ENCODE measurements at regions not wholly inside any gene's neighbourhood (a gene's known extent, or its start where the extent isn't known, plus 50 kb on each side); places are given as distances from the start of the nearest gene placed in this dataset.
"Not testable (repeated sequence)": the region's sequence is repeated elsewhere in the genome, so short reads cannot be mapped to it uniquely, and the experiment has no call there.

DNA sequence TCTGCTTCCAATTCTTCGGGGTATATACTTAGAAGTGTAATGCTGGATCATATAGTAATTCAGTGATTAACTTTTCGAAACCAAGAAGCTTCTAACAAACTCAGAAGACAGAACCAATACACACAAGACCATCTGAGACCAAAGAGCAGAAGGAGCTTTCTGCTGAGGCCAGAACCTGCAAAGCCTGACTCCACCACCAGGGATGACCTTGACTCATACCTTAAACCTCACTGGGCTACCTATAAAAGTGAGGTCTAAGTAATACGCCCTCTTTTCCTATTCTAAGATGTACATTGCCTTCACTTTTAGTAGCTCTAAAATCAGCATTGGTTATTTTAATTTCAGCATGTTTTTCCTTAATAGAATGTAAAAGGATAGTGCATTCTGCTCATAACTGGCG lies 84.8 kb downstream of the FOXF2 start:
- ATAC-seq (no peak), DNase-seq (ENCODE audit: low spot score) (no peak)
- peaks cover 16 to 40% of the 10 kb centered on the region in 2 donors for H3K27me3 Mint-ChIP-seq
- peaks cover 8% of the 10 kb centered on the region for H3K9me3 Mint-ChIP-seq
- peaks cover 11 to 21% of the 10 kb centered on the region in 2 donors for H3K4me1 Mint-ChIP-seq (ENCODE audit: low read depth in 2 of 2)
- no peak overlapping the region for H3K27ac Mint-ChIP-seq
- H3K4me3 Mint-ChIP-seq = no peak overlapping the region
- H3K36me3 Mint-ChIP-seq = no peaks in the 10 kb centered on the region

DNA sequence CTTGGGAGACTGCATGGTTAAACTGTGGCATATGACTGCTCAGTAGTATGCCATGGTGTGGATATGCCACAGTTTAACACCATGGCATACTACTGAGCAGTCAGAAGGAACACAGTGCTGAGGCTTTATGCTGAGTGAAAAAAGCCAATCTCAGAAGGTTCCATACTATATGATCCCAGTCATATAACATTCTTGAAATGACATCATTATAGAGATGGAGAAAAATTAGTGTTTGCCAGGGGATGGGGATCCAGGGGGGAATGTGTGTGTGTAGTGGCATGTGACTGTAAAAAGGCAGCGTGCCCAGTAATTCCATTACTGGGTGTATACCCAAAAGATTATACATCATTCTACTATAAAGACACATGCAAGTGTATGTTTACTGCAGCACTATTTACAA lies 85.8 kb downstream of the FOXF2 start:
- no peak overlapping the region for H3K4me3 Mint-ChIP-seq
- H3K27ac Mint-ChIP-seq = no peak overlapping the region
- ATAC-seq (no peak), DNase-seq (ENCODE audit: low spot score) (no peak)
- H3K4me1 Mint-ChIP-seq (ENCODE audit: low read depth in 2 of 2) = peaks cover 11 to 19% of the 10 kb centered on the region in 2 donors
- peaks cover 15 to 40% of the 10 kb centered on the region in 2 donors for H3K27me3 Mint-ChIP-seq
- H3K9me3 Mint-ChIP-seq = peaks cover 8% of the 10 kb centered on the region
- no peaks in the 10 kb centered on the region for H3K36me3 Mint-ChIP-seq

DNA sequence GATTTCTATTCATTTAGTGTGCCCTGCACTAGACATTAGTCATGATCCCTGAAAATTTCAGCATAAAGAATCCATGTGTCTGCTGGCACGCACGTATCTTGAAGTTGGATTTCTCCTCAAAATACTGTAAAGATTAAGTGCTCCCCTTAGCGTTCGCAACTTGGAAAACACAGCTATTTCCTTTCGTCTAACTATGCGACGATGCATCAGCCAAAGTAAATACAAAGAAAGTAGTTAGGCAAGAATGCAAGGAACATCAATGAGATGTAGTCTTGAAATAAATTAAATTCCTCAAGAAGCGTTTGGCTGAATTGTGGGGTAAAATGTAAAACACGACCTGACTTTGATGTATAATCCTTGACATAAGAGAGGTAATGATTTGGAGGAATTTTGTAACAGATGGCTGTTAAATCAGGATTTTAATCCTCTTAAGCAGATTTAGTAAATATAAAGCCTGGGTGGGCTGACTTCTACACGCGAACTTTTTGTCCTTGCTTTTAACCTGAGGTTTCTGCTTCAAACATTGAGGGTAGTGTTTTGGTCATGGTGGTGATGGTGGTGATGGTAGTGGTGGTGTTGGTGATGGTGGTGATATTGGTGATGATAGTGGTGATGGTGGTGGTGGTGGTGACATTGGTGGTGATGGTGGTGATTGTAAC lies 88.2 kb downstream of the FOXF2 start:
- Mint-ChIP-seq H3K36me3 (no peaks in the 10 kb centered on the region), H3K4me3 (no peak overlapping the region), H3K4me1 (ENCODE audit: low read depth in 2 of 2) (peaks cover 11 to 14% of the 10 kb centered on the region in 2 donors), H3K9me3 (peaks cover 8% of the 10 kb centered on the region), H3K27ac (no peak overlapping the region), H3K27me3 (peaks cover 22 to 44% of the 10 kb centered on the region in 2 donors)
- DNase-seq (ENCODE audit: low spot score) (no peak), ATAC-seq (no peak)

DNA sequence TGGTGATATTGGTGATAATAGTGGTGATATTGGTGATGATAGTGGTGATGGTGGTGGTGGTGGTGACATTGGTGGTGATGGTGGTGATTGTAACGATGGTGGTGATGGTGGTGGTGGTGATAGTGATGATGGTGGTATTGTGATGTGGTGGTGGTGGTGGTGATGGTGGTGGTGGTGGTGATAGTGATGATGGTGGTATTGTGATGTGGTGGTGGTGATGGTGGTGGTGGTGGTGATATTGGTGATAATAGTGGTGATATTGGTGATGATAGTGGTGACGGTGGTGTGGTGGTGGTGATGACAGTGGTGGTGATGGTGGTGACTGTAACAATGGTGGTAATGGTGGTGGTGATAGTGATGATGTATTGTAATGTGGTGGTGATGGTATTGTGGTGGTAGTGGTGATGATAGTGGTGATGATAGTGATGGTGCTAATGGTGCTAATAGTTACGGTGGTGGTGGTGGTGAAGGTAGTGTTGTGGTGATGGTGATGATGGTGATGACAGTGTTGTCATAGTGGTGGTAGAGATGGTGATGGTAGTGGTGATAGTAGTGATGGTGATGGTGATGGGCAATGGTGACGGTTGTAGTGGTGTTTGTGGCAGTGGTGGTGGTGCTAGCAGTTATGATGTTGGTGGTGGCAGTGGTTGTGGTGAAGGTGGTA lies 88.9 kb downstream of the FOXF2 start:
- H3K4me3 Mint-ChIP-seq; H3K36me3 Mint-ChIP-seq; H3K4me1 Mint-ChIP-seq (ENCODE audit: low read depth in 2 of 2); H3K27ac Mint-ChIP-seq; DNase-seq (ENCODE audit: low spot score); ATAC-seq; H3K9me3 Mint-ChIP-seq: not testable (repeated sequence)
- H3K27me3 Mint-ChIP-seq = peaks cover 15 to 37% of the 10 kb centered on the region in 2 donors

DNA sequence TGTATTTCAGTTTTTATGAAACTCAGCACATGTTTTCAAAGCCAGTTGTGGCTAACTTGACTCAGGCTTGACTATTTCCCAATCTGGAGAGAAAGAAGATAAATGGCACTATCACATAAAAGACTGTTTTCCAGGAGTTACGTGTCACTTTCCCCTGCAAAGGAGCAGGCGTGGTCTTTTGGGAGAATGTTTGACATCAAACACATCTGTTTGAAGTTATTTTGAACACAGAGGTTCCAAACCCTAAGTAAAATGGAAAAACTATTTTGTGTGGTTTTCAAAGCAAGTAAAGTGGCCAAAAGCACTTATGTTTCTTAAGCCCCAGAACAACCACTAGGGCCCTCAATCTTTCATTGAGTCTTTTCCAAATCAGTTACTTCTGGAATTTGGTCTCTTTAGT lies 89.7 kb downstream of the FOXF2 start:
- Mint-ChIP-seq H3K4me1 (ENCODE audit: low read depth in 2 of 2) (peaks cover 5% of the 10 kb centered on the region in 2 donors), H3K9me3 (peaks cover 8% of the 10 kb centered on the region), H3K27ac (no peak overlapping the region), H3K36me3 (no peaks in the 10 kb centered on the region), H3K27me3 (peaks cover 14 to 29% of the 10 kb centered on the region in 2 donors), H3K4me3 (no peak overlapping the region)
- ATAC-seq = no peak
- no peak for DNase-seq (ENCODE audit: low spot score)

DNA sequence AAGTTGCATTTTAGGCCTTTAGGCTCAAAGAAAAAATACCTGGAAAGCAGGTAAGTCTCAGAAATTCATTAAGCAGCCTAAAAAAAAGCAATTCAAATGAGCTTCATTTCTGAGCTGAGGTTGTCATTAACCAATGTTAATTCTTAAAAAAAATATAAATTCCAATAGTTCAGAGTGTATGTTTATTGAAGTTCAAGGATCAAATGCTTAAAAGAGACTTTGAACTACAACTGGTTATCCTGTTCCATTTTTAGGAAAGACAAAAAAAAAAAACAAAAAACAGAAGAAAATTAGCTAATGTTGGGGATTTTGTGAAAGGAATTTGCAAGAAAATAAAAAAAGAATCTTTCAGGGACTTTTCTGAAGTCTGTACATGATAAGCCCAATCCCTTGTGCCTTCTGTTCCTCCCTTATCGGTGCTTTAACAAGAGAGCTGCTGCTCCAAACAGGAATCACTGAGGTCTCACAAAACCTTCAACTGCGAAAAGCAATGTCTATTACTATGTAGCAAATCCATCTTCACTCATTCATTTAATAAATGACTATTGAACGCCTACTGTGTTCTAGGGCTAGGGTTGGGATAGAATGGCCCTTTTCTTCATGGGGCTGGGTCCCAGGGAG lies 90.3 kb downstream of the FOXF2 start:
- peaks cover 9 to 23% of the 10 kb centered on the region in 2 donors for H3K27me3 Mint-ChIP-seq
- H3K9me3 Mint-ChIP-seq = peaks cover 8% of the 10 kb centered on the region
- DNase-seq (ENCODE audit: low spot score) (no peak), ATAC-seq (no peak)
- no peak overlapping the region for H3K27ac Mint-ChIP-seq
- peaks cover 5% of the 10 kb centered on the region in 2 donors for H3K4me1 Mint-ChIP-seq (ENCODE audit: low read depth in 2 of 2)
- no peak overlapping the region for H3K4me3 Mint-ChIP-seq
- no peaks in the 10 kb centered on the region for H3K36me3 Mint-ChIP-seq

DNA sequence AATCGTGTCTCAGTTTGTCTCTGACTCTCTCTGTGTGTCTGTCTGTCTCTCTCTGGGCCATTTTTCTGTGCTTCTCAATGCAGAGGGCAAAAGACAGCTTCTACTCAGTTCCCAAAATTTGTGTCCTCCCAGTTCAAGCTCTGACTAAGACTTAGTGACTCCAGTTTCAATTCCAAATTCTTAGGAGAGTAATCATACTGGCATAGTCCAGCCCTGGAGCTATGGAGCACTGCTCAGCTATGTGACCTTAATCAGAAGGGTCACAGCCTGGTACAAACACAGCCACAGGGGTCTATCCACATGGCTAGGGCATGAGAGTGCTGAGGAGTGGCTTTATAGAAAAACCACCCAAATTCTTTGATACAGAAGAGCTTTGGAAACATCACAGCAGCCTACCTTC lies 91.9 kb downstream of the FOXF2 start:
- no peak overlapping the region for H3K4me3 Mint-ChIP-seq
- H3K9me3 Mint-ChIP-seq = peaks cover 8% of the 10 kb centered on the region
- peaks cover 12 to 25% of the 10 kb centered on the region in 2 donors for H3K27me3 Mint-ChIP-seq
- peaks cover 5% of the 10 kb centered on the region in 2 donors for H3K4me1 Mint-ChIP-seq (ENCODE audit: low read depth in 2 of 2)
- no peaks in the 10 kb centered on the region for H3K36me3 Mint-ChIP-seq
- DNase-seq (ENCODE audit: low spot score) (no peak), ATAC-seq (no peak)
- H3K27ac Mint-ChIP-seq = no peak overlapping the region

DNA sequence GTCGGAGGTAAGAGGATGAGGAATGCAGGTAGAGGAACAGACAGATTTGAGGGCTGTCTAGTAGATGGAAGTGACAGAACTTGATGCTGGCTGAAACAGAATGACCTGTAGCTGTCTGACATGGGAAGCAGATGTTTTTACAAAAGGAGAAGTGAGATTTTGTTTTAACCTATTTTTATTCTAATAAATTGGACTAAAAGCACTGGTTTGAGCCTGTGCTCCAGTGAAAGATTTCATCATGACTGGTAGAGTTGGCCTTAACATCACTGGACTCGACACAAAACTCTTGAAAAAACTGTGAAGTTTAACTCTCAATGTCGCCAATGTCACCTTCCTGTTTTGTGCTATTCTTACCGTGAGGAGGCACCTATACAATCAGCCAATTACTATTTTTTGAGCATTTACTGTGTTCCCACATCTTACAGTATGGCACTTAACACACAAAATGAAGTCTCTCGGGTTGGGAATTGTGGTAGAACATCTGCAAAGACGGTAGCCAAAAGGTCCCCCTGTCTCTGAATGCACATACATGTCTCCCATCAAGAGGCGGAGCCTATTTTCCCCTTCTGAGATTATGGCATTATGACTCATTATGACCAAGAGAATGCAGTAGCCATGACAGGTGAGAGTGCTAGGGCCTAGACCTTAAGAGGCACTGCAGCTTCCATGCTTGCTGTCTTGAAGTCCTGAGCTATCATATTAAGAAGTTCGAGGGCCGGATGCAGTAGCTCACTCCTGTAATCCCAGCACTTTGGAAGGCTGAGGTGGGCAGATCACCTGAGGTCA lies 93.2 kb downstream of the FOXF2 start:
- Mint-ChIP-seq H3K9me3 (peaks cover 8% of the 10 kb centered on the region), H3K36me3 (no peaks in the 10 kb centered on the region), H3K27me3 (peaks cover 12 to 25% of the 10 kb centered on the region in 2 donors), H3K4me3 (no peak overlapping the region), H3K27ac (no peak overlapping the region), H3K4me1 (ENCODE audit: low read depth in 2 of 2) (peaks cover 5% of the 10 kb centered on the region in 2 donors)
- ATAC-seq (no peak), DNase-seq (ENCODE audit: low spot score) (no peak)

DNA sequence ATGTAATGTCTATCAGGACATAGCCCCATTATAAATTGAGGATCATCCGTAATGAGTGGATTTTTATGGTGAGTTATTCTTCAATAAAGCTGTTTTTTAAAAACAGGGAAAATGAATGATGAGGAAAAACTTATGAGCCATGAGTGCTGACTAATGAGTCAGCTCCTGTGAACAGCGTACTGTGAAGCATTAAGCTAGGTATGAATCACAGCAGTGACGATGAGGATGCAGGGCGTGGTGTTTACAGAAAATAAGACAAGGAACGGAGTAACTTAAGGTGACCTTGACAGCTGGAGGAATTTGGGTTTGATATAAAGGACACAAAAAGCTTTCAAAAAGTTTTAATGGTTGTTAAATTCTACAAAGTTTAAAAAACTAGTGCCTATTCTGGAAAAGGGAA lies 96.3 kb downstream of the FOXF2 start:
- Mint-ChIP-seq H3K36me3 (no peaks in the 10 kb centered on the region), H3K4me3 (no peak overlapping the region), H3K9me3 (no peaks in the 10 kb centered on the region), H3K27ac (no peak overlapping the region), H3K4me1 (ENCODE audit: low read depth in 2 of 2) (no peaks in the 10 kb centered on the region), H3K27me3 (peaks cover 15 to 20% of the 10 kb centered on the region in 2 donors)
- ATAC-seq (no peak), DNase-seq (ENCODE audit: low spot score) (no peak)

DNA sequence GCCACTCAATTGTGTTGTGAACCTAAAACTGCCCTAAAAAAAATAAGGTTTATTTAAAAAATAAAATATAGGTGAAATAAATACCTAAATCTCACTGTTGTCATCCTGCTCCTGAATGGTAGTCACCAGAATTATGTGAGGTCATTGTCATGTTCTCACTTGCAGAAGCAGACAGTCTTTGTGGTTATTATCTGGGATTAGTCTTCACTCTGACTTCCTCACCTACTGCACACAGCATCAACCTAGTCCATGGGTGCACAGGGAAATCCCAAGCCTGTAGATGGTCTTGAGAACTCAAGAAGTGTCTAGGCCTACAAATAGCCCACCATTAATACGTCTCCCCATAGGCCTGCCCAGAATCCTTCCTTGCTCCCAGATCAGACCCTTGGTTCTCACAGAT lies 97.0 kb downstream of the FOXF2 start:
- H3K27me3 Mint-ChIP-seq = peaks cover 15 to 17% of the 10 kb centered on the region in 2 donors
- DNase-seq (ENCODE audit: low spot score) (no peak), ATAC-seq (no peak)
- no peaks in the 10 kb centered on the region for H3K9me3 Mint-ChIP-seq
- H3K36me3 Mint-ChIP-seq = no peaks in the 10 kb centered on the region
- H3K4me3 Mint-ChIP-seq = no peak overlapping the region
- H3K27ac Mint-ChIP-seq = no peak overlapping the region
- no peaks in the 10 kb centered on the region for H3K4me1 Mint-ChIP-seq (ENCODE audit: low read depth in 2 of 2)

DNA sequence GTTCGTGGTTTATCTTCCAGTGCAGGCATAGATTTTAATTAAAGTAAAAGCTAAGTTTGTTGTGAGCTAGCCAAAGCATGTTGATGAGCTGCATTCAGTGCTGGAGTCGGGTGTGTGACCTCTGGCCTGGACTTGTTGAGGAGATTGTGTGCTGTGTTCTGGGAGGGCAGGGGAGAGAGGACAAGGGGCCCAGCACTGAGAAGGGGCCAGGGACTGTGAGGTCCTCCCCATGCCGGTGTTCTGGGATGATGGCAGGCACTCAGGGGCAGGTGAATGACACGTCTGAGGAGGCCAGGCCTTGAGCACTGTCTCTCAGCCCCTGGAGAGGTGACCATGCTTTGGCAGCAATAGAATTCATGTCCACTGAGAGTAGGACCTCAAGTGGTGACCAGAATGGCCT lies 97.9 kb downstream of the FOXF2 start:
- H3K27me3 Mint-ChIP-seq = peaks cover 8% of the 10 kb centered on the region in 2 donors
- H3K9me3 Mint-ChIP-seq = no peaks in the 10 kb centered on the region
- H3K27ac Mint-ChIP-seq = no peak overlapping the region
- DNase-seq (ENCODE audit: low spot score) (no peak), ATAC-seq (peak in 1 of 2 donors; percentile 52)
- H3K36me3 Mint-ChIP-seq = no peaks in the 10 kb centered on the region
- H3K4me1 Mint-ChIP-seq (ENCODE audit: low read depth in 2 of 2) = no peaks in the 10 kb centered on the region
- H3K4me3 Mint-ChIP-seq = no peak overlapping the region

DNA sequence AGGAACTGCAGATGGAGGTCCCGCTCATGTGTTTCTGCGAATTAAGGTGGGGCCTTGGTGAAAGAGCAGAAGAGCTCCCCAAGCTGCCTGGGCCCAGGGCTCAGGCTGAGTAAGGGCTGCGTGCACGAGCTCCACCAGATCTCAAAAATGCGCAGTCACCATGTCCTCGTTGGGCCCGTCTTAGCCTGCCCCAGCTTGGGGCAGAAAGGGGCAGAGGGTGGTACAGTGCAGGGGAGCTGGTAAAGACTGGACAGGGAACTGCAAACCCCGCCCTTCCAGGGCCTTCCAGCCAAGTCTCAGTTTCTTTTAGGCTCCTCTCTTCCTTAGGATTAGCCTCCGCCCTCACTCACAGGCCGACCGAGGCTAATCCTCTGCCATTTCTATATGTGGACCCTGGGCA lies 101.6 kb downstream of the FOXF2 start:
- peak in 1 of 2 donors; percentile 58 for ATAC-seq
- no peak for DNase-seq (ENCODE audit: low spot score)
- Mint-ChIP-seq H3K4me1 (ENCODE audit: low read depth in 2 of 2) (no peaks in the 10 kb centered on the region), H3K36me3 (no peaks in the 10 kb centered on the region), H3K27ac (no peak overlapping the region), H3K4me3 (no peak overlapping the region), H3K27me3 (peaks cover 0 to 7% of the 10 kb centered on the region in 2 donors), H3K9me3 (no peaks in the 10 kb centered on the region)

DNA sequence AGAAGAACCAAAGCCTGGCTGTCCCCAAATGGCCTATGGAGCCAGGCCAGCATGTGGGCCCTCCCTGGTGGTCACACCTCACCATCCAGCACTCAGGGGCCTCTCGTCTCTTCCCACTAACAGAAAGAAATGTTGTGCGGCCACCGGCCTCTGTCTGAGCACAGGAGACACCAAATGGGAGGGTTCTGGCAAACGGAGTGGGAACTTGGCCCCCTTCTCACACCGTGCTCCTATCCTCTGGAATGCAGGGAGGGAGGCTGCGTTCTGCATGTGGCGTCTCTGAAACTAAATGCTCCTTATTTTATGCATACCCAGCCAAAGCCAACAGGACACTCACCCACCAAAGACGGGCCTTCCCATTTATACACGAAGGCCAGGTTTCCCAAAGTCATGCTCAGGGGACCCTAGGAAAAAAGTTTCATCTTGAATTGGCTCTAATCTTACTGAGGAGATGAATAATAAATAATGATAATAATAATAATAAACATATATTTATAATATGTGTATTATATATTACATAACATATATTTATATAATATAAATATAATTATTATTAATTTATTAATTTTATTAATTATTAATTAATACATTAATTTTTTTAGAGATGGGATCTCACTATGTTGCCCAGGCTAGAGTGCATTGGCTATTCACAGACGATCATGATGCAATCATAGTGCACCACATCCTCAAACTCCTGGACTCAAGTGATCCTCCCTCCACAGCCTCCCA lies 102.4 kb downstream of the FOXF2 start:
- Mint-ChIP-seq H3K9me3 (no peaks in the 10 kb centered on the region), H3K4me3 (no peak overlapping the region), H3K27me3 (peaks cover 0 to 7% of the 10 kb centered on the region in 2 donors), H3K4me1 (ENCODE audit: low read depth in 2 of 2) (no peaks in the 10 kb centered on the region), H3K36me3 (no peaks in the 10 kb centered on the region), H3K27ac (no peak overlapping the region)
- DNase-seq (ENCODE audit: low spot score) (no peak), ATAC-seq (no peak)

All from natural killer cell treated with Interleukin-12 subunit alpha and Interleukin-12 subunit beta and Interleukin-15 and Interleukin-18, amount 100 ng/mL, for 72 hours (primary cell).